ENCODE measurements at regions not wholly inside any gene's neighbourhood (a gene's known extent, or its start where the extent isn't known, plus 50 kb on each side); places are given as distances from the start of the nearest gene placed in this dataset.

DNA sequence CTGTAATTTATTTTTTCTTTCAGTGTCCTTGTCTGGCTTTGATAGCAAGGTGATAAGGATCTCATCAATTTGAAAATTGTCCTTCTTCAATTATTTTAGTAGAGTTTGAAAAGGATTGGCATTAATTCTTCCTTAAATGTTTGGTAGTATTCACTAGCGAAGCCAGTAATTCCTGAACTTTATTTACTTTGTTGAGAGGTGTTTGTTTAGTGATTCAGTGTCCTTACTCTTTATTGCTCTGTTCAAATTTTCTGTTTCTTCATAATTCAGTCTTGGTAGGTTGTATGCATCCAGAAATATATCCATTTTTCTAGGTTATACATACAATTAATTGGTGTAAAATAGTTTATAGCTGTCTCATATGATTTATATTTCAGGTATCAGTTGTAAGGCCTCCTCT lies 676.7 kb upstream of the POU3F3 start:
- Histone ChIP-seq H3K27ac (ENCODE audit: insufficient read length, low read depth, low read length) (no peak overlapping the region), H2BK5ac (ENCODE audit: insufficient read length, low read length) (no peak overlapping the region), H2BK15ac (ENCODE audit: low read depth, low read length) (no peak overlapping the region), H3K18ac (ENCODE audit: insufficient read length, low read depth, low read length) (no peak overlapping the region), H2AK5ac (ENCODE audit: insufficient read length, low read length) (no peak overlapping the region), H3K14ac (ENCODE audit: insufficient read depth, low read length) (no peak overlapping the region), H4K5ac (ENCODE audit: insufficient read length, low read depth, low read length) (no peak overlapping the region), H3T11ph (ENCODE audit: low read length) (no peak overlapping the region), H3K9me3 (ENCODE audit: control insufficient read depth, low read depth, low read length) (no peaks in the 10 kb centered on the region), H4K91ac (ENCODE audit: insufficient read length, low read depth, low read length) (no peak overlapping the region), H3K4me1 (ENCODE audit: insufficient read depth, low read length) (no peaks in the 10 kb centered on the region), H3K4me2 (ENCODE audit: insufficient read depth, insufficient read length, low read length) (no peak overlapping the region), H3K23ac (ENCODE audit: insufficient read length, low read depth, low read length) (no peak overlapping the region), H3K9ac (ENCODE audit: extremely low read depth, insufficient read length, low read length) (no peak overlapping the region), H4K8ac (replicated peaks; ENCODE audit: insufficient read length, low read depth, low read length) (no peak overlapping the region), H3K79me2 (ENCODE audit: insufficient read depth, low read length) (no peaks in the 10 kb centered on the region), H2BK12ac (ENCODE audit: insufficient read length, low read depth, low read length) (no peak overlapping the region), H2BK120ac (ENCODE audit: low read depth, low read length, poor library complexity, severe bottlenecking) (no peak overlapping the region), H2AFZ (ENCODE audit: low read length) (no peak overlapping the region), H3K23me2 (ENCODE audit: insufficient read length, low read depth, low read length, poor library complexity, severe bottlenecking) (no peaks in the 10 kb centered on the region), H3K79me1 (ENCODE audit: insufficient read depth, low read depth, low read length, poor library complexity, severe bottlenecking) (no peaks in the 10 kb centered on the region), H3K56ac (ENCODE audit: insufficient read length, low read depth, low read length) (no peak overlapping the region), H3K27me3 (ENCODE audit: insufficient read depth, low read length) (no peaks in the 10 kb centered on the region), H4K20me1 (ENCODE audit: control insufficient read depth, insufficient read depth, insufficient read length) (no peaks in the 10 kb centered on the region), H3K4ac (ENCODE audit: low read depth, low read length) (no peak overlapping the region), H2BK20ac (ENCODE audit: low read depth, low read length, poor library complexity, severe bottlenecking) (no peak overlapping the region)
- no CpG with 5 or more reads among the region's 1 CpG for WGBS (ENCODE audit: extremely low coverage, insufficient read length, low lambda C conversion rate)
- Mint-ChIP-seq H3K4me3 (no peak overlapping the region), H3K4me1 (no peaks in the 10 kb centered on the region), H3K27ac (no peak overlapping the region), H3K27me3 (ENCODE audit: low read depth) (no peaks in the 10 kb centered on the region), H3K9me3 (no peaks in the 10 kb centered on the region), H3K36me3 (ENCODE audit: insufficient read depth in 1 of 3, low read depth in 3 of 3) (no peaks in the 10 kb centered on the region; a peak in 1 of 7 replicates)
- DNase-seq = no peak
- TF ChIP-seq, protein P1, sequence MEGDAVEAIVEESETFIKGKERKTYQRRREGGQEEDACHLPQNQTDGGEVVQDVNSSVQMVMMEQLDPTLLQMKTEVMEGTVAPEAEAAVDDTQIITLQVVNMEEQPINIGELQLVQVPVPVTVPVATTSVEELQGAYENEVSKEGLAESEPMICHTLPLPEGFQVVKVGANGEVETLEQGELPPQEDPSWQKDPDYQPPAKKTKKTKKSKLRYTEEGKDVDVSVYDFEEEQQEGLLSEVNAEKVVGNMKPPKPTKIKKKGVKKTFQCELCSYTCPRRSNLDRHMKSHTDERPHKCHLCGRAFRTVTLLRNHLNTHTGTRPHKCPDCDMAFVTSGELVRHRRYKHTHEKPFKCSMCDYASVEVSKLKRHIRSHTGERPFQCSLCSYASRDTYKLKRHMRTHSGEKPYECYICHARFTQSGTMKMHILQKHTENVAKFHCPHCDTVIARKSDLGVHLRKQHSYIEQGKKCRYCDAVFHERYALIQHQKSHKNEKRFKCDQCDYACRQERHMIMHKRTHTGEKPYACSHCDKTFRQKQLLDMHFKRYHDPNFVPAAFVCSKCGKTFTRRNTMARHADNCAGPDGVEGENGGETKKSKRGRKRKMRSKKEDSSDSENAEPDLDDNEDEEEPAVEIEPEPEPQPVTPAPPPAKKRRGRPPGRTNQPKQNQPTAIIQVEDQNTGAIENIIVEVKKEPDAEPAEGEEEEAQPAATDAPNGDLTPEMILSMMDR (conservative IDR thresholded peaks at IDR 0.05) = no peak

Data from H9 (cell line).